IPS-NIHi7 (cell line): ENCODE measurements at regions not wholly inside any gene's neighbourhood (a gene's known extent, or its start where the extent isn't known, plus 50 kb on each side); places are given as distances from the start of the nearest gene placed in this dataset.

Experiments used
- DNase-seq: peaks from one replicate; pipeline ENCODE4 v3.0.0; 2012; ENCODE audit warnings: mixed read lengths; ENCODE audit errors: extremely low spot score

GRCh38 chr9:99326917-99327189 lies 104.8 kb downstream of the SEC61B start:
- no peak for DNase-seq

DNA sequence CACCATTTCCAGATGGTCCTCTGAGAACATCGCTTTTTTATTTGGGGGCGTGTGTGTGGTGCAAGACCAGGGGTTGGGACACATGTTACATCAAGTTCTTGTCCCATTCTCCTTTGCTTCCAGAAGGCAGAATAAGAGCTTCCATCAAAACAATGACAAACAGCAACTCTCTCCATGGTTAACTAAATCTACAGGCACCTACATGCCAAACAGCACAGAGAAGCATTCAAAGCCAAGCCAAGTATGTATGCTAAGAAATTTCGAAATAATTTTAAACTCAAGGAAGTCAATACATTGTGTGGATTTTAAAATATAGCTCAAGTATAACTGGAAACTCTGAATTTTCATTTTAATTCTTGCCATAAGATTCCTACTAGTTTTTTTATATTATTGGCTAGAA lies 105.6 kb downstream of the SEC61B start:
- DNase-seq, result no peak

DNA sequence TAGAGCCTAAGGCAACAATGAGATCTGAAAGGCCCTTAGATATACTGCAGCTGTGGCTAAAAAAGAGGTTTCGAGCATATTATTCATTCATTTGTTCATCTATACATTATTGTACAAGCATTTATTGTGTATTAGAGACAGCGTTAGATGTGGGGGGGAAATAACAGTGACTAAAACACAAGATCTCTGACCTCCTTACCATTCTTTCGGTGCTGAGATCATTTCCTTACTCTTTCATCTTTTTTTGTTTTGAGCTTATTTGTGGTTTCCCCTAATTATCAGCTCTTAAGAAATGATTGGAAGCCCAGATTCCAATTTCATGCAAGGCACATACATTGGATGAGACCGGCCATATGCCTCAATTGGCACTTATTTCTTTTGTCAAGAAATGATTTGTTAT lies 113.2 kb downstream of the SEC61B start:
- no peak for DNase-seq

DNA sequence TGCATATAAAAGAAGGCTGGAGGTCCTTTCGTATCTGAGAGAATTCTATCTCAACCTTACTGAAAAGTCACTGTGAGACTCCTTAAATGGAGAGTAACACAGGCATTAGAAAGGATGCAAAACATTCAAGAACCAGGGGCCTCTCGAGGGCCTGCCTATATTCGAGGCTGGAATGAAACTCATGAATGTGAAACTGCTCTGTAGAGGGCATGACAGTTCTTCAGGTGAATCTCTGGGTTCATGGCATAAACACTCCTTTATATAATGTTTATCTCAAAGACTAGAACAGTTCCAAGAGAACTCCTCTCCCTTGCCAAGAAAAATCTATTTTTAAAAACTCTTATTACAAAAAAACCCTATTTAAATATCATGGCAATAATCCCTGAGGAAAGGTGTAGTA lies 113.9 kb downstream of the SEC61B start:
- DNase-seq, result no peak

- DNase-seq, result no peak
Measured at GRCh38 chr9:99336531-99336930, 114.4 kb downstream of the SEC61B start.

- no peak for DNase-seq
Measured at GRCh38 chr9:99340281-99340680, 118.2 kb downstream of the SEC61B start.

- no peak for DNase-seq
Measured at GRCh38 chr9:99341686-99342085, 119.6 kb downstream of the SEC61B start.

DNA sequence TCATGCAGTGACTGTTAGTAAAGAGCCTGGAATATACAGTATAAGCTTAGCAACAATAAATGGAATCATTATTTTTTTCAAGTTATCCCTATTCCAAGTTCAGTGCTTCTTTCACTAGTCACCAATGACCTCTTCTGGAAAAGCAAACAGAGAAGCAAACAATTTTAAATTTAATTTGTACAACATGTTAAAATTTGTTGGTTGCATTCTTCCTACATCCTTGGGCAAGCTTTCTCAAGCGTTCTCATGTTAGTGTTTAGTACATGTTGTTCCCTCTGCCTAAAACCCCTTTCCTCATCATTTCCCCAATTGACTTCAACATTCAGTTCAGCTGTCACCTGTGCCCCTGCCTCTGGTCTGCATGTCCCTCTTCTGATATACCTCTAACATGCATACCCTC lies 123.4 kb downstream of the SEC61B start:
- DNase-seq, result no peak

DNA sequence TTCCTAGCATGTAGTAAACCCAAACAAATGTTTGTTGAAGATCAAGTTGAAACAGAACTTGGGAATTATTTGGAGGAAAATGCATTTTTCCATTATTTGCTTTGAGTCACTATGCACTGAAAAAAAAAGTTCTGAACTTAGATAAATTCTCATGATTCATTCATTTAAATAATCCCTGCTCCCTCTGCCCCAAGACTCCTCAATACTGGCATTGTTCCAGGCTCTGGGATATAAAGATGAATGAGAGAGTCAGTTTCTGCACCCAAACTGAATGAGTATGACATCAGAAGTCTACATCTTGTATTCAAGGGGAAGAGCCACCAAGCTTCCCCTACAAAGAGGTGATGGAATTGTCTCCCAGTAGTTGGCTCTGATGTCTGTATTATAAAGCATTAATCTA lies 123.9 kb downstream of the SEC61B start:
- no peak for DNase-seq

DNA sequence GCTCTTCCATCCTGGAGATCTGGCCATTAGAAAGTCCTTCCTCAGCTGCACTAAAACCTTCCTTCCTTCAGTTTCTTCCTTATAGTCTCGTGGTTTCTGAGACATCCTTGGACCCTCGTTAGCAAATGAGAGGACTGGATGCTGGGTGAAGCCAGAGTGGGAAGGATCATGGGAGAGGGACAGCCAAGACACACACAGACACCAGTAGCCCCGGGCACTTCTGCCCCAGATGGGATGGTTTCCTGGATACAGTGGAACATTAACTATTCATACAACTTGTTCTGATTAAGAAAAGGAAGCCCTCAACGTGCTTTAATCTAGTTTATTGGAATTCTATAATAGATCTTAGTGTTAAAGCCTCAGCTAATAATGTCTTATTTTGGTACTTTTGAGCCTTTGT lies 125.5 kb downstream of the SEC61B start:
- no peak for DNase-seq

- DNase-seq, result no peak
Measured at GRCh38 chr9:99348289-99348688, 126.2 kb downstream of the SEC61B start.

- DNase-seq, result no peak
Measured at GRCh38 chr9:99349870-99350269, 127.8 kb downstream of the SEC61B start.

DNA sequence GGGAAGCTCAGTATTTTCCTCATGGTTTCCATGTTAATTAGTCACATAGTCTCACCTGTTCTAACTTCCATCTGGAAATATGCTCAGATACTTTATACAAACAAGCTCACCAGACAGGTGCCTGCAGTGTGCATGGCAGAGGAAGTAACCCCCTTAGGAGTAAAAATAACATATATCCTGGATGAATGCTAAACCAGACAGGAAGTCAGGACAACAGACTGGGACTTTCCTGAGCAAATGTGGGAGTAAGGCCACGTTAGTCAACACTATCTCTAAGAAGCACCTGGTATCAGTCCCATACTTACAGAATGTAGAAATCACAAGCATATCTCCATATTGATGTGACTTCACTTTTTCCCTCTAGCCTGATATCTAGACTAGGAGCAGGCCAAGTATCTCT lies 128.4 kb downstream of the SEC61B start:
- DNase-seq, result no peak

DNA sequence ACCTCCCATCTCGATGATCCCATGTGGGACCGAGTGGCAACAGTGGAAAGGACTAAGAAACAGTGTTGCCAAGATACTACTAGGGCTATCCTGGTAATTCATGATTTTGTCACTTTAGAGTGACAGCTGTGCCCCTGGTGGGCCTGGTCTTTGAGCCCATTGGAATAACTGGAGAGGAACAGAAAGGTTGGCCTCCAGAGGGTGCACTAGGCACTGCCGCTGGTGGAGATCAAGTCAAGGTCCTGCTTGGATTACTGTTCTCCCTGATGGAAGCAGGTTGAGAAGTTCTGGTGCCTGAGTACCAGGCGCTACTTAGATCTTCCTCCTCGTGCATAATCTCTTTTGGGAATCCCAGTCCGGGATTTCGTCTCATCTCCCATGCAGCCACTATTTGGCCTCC lies 129.6 kb downstream of the SEC61B start:
- peak; percentile 69 for DNase-seq

- no peak for DNase-seq
Measured at GRCh38 chr9:99352826-99353225, 130.7 kb downstream of the SEC61B start.

- DNase-seq, result no peak
Measured at GRCh38 chr9:99353408-99353807, 131.3 kb downstream of the SEC61B start.

DNA sequence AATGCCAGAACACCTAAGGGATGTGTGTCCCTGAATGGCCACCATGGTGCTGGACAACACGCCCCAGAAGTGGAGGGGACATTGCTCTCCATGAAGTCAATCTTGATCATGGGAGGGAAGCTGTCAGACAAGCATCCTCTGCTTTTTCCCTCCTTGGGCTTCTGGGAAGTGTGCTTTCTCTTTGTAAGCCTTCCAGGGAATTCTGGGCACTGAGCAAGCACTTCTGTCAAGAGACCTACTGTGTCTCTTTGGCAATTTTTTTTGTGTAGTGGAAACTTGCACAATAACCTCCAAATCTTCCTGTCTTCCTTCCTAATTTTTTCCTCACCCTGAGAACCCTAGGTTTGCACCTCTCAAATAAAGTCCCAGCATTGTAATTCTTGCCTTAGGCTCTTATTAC lies 132.0 kb downstream of the SEC61B start:
- no peak for DNase-seq

- DNase-seq, result no peak
Measured at GRCh38 chr9:99356512-99356971, 134.5 kb downstream of the SEC61B start.

- DNase-seq, result no peak
Measured at GRCh38 chr9:99357575-99357974, 135.5 kb downstream of the SEC61B start.

DNA sequence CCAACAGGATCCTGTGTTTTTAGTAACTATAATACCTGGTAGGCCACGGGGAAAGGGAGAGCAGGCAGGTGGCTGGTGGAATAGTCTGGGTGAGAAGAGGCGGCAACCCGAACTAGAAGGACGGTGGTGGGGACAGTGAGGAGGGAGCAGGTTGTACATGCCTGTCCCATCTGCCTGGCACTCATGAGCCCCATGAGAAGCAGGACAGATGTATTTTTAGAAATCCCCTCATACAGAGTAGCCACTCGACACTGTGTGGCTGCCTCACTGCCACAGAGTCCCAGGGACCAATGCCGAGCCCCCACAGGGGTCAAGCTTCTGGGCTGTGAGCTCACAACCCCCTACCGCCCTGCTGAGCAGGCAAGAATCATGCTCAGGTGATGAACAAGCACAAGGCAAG lies 136.6 kb downstream of the SEC61B start:
- DNase-seq, result no peak

DNA sequence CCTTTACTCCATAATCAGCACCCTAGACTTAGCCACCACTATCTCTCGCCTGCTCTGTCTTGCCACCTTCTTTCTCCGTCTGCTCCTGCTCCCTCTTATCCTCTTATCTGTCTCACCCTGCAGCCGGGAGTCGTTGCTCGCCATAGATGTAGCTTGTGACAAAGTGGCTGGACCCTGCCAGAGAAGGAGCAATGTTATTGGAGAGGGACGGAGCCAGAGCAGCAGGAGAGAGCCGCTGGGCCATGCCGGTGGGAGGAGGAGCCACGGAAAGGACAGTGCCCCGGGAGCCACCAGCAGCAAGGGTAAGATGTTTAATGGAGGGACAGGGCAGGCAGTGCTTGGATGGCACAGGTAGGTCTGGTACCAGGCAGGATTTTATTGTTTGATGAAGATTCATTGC lies 137.3 kb downstream of the SEC61B start:
- DNase-seq, result peak; percentile 32

DNA sequence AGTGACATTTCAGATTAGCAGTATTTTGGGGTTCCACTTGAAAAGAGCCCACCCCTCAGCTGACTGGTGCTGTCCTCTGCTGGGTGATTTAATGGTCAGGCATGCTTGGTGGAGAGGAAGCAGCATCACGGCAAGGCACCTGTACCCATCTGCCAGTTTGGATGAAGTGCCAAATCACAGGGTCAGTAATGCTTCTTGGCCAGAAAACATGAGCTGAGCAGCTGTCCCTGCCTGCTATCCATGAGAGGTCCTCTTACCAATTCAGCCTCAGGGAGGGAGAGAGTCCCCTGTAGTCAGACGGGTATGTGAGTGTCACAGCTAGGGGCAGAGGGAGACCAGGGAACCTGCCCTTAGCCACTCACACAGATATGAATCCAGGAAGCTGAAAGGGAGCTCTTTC lies 137.9 kb downstream of the SEC61B start:
- no peak for DNase-seq

DNA sequence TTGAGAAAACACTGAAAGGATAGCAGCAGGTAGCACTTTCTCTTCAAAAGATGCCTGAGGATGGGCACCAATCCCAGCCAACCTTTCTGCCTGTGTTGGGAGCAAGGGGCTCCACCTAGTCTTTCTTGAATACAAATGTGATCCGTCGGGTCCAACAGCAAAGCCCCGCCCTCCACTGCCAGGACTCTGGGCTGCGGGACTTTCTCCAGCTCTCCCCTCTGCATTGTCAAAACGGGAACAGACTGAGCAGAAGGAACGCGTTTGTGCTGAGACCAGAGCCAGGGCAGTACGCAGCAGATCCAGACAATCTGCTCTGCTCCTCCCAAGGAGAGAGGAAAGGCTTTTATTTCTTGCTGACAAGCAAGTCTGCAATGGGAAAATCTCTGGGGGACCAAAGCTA lies 139.7 kb downstream of the SEC61B start:
- DNase-seq, result peak; percentile 54

- no peak for DNase-seq
Measured at GRCh38 chr9:99362321-99362720, 140.2 kb downstream of the SEC61B start.

GRCh38 chr9:99363509-99363908 lies 141.4 kb downstream of the SEC61B start:
- no peak for DNase-seq
